Calu3 (cell line): ENCODE measurements at regions not wholly inside any gene's neighbourhood (a gene's known extent, or its start where the extent isn't known, plus 50 kb on each side); places are given as distances from the start of the nearest gene placed in this dataset.

Experiments
- BruUV-seq: library from RNA; stranded (reverse); fragments of 400-500 nt; replicated peaks from 2 replicates; lab custom pipeline; 2021; lab: Mats Ljungman, UMichigan
- CTCF ChIA-PET: fragments of 300-600 bp; sonication (Branson Sonifier 250); formaldehyde crosslinking; loops from one replicate; lab custom pipeline; 2022; ENCODE audit warnings: antibody characterized with exemption; lab: Charles Lee
- DNase-seq: peaks from one replicate; pipeline ENCODE4 v3.0.0; 2022
- H3K27ac Mint-ChIP-seq: one replicate; pipeline ENCODE4 v1.8.0; 2022; ENCODE audit warnings: mixed read lengths; ENCODE audit not compliant: unreplicated experiment
- H3K27me3 Mint-ChIP-seq: one replicate; pipeline ENCODE4 v1.8.0; 2022; ENCODE audit warnings: mixed read lengths; ENCODE audit not compliant: unreplicated experiment
- H3K36me3 Mint-ChIP-seq: one replicate; pipeline ENCODE4 v1.8.0; 2022; ENCODE audit warnings: mild to moderate bottlenecking, moderate library complexity, mixed read lengths; ENCODE audit not compliant: insufficient read depth, unreplicated experiment
- H3K4me1 Mint-ChIP-seq: one replicate; pipeline ENCODE4 v1.8.0; 2022; ENCODE audit warnings: mild to moderate bottlenecking, low read depth, mixed read lengths; ENCODE audit not compliant: unreplicated experiment
- H3K4me3 Mint-ChIP-seq: one replicate; pipeline ENCODE4 v1.8.0; 2022; ENCODE audit warnings: mild to moderate bottlenecking, low read depth, moderate library complexity, mixed read lengths; ENCODE audit not compliant: unreplicated experiment
- H3K9me3 Mint-ChIP-seq: one replicate; pipeline ENCODE4 v1.8.0; 2022; ENCODE audit warnings: low read depth, mixed read lengths; ENCODE audit not compliant: unreplicated experiment
- intact Hi-C: fragments of 100-400 bp; cut with micrococcal nuclease; formaldehyde crosslinking; loops from one replicate; pipeline ENCODE4 v1.10.0; 2022; ENCODE audit not compliant: unreplicated experiment
- TF ChIP-seq, protein P1 (sequence below): fragments of 200-600 bp; IDR thresholded peaks from one replicate; pipeline ENCODE4 v1.8.0; 2022; ENCODE audit warnings: antibody characterized with exemption; ENCODE audit not compliant: unreplicated experiment

DNA sequence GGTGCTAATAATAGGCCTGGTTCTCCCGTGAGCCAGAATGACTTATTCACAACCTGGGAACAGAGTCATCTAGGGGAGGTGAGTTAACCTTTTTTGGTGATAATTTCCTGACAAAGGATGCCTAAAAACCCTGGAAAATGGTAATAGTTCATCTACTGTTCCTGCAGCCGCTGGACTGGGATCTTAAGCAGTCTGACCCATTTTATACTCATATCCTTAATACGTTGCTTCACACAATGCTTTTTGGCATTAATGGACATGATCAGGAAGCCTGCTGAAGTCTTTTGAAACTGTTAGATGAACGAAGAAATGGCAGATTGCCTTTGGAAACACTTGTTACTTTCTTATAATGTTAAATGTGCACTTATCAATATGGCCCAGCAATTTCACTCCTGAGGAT is 81.9 kb upstream of the BMP2 start:
- no peak overlapping the region for H3K4me3 Mint-ChIP-seq
- CTCF ChIA-PET, result no interaction called here
- no peaks in the 10 kb centered on the region for H3K36me3 Mint-ChIP-seq
- no peaks in the 10 kb centered on the region for H3K9me3 Mint-ChIP-seq
- H3K27me3 Mint-ChIP-seq, result no peaks in the 10 kb centered on the region
- intact Hi-C loops, result no loop called here
- H3K27ac Mint-ChIP-seq, result no peak overlapping the region
- BruUV-seq, result no TSS peak
- DNase-seq, result no peak
- TF ChIP-seq, protein P1, sequence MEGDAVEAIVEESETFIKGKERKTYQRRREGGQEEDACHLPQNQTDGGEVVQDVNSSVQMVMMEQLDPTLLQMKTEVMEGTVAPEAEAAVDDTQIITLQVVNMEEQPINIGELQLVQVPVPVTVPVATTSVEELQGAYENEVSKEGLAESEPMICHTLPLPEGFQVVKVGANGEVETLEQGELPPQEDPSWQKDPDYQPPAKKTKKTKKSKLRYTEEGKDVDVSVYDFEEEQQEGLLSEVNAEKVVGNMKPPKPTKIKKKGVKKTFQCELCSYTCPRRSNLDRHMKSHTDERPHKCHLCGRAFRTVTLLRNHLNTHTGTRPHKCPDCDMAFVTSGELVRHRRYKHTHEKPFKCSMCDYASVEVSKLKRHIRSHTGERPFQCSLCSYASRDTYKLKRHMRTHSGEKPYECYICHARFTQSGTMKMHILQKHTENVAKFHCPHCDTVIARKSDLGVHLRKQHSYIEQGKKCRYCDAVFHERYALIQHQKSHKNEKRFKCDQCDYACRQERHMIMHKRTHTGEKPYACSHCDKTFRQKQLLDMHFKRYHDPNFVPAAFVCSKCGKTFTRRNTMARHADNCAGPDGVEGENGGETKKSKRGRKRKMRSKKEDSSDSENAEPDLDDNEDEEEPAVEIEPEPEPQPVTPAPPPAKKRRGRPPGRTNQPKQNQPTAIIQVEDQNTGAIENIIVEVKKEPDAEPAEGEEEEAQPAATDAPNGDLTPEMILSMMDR, result no peak
- H3K4me1 Mint-ChIP-seq, result peaks cover under 1% of the 10 kb centered on the region

DNA sequence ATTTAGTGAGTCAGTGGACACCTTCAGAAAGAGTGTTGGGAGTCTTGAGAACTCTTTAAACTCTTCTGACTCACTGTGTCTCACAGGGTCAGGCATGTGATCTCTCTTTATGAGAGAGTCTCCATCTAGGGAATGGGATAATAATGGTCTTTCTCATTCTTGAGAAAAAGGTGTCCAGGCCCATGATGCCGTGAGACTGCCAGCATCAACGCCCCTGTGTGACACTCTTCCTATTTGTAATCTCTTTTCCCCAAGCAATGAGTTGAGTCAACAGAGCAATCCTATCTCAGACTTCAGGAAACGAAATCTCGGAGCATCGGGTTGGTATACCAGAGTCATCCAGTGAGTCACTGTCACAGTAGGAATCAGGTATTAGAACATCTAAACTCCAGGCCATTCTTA is 82.3 kb upstream of the BMP2 start:
- no peaks in the 10 kb centered on the region for H3K9me3 Mint-ChIP-seq
- no peak for DNase-seq
- H3K36me3 Mint-ChIP-seq, result no peaks in the 10 kb centered on the region
- peaks cover 5% of the 10 kb centered on the region for H3K4me1 Mint-ChIP-seq
- H3K4me3 Mint-ChIP-seq, result no peak overlapping the region
- CTCF ChIA-PET, result interaction anchor here (0.6 kb wide), 1 partner anchor 559 kb away, joined by 5 read pairs; no protein-coding TSS in a partner anchor
- intact Hi-C loops, result no loop called here
- H3K27ac Mint-ChIP-seq, result no peak overlapping the region
- TF ChIP-seq, protein P1, result no peak
- no TSS peak for BruUV-seq
- no peaks in the 10 kb centered on the region for H3K27me3 Mint-ChIP-seq

DNA sequence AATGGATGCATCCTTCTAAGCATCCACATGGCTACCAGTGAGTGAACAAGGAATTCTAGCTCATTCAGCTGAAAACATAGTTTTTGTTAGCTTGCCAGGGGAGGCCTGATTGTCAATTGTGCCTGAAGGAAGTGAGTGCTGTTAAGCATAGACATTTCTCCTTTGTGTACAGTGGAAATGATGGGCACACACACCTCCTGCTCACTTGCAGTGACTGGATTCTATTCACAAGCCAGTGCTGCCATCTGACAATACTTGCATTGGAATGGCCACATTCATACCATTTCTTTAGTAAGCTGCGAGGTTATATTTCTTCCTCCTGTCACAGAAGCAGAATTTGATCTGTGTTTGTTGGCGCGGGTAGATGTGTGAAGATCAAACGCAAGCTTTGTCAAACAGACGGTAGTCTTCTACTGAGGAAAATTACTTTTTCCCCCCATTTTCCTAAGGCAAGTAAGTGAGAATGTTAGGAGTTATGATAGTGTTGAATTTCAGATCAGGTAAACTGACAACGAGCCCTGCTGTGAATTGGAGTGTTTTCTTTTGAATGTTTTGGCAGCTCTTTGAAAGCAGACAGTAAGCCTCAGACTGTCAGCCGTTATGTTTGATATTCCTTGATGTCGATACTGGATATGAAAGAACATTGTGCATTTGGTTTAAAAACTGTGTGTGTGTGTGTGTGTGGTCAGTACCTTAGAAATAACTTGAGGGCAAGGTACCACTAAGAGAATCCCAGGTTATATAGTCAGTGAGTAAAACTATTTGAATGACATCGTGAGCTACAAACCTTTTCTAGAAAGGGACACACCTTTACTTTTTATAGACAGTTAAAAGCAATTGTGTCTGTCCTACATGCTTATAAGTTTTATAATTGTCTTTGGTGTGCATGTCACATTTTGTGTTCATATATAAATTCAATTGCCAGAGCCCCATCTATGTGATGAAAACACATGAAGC is 84.2 kb upstream of the BMP2 start:
- Mint-ChIP-seq H3K36me3 (no peaks in the 10 kb centered on the region), H3K27me3 (no peaks in the 10 kb centered on the region), H3K27ac (no peak overlapping the region), H3K4me3 (no peak overlapping the region), H3K4me1 (peaks cover 11% of the 10 kb centered on the region), H3K9me3 (no peaks in the 10 kb centered on the region)
- BruUV-seq, result no TSS peak
- TF ChIP-seq, protein P1, result no peak
- CTCF ChIA-PET, result no interaction called here
- DNase-seq, result no peak
- intact Hi-C loops, result no loop called here

DNA sequence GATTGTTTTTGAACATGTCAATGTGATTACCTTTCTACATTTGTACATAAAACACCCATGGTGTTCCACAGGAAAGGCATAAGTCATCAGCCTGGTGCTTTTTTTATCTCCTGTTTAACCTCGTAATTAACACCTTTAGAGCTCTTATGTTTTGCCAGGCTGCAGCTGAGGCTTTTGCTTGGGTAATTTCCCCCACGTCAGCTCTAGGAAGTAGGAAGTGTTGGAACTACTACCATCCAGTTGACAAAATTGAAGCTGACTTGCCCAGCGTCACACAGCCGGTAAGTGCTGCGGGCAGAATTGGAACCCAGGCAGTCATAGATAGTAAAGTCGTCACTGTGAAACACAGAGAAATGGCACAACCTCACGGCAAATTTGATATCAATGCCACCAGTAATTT is 86.6 kb upstream of the BMP2 start:
- CTCF ChIA-PET, result no interaction called here
- intact Hi-C loops, result no loop called here
- BruUV-seq, result no TSS peak
- Mint-ChIP-seq H3K4me1 (peaks cover 11% of the 10 kb centered on the region), H3K4me3 (no peak overlapping the region), H3K9me3 (no peaks in the 10 kb centered on the region), H3K27ac (no peak overlapping the region), H3K27me3 (no peaks in the 10 kb centered on the region), H3K36me3 (no peaks in the 10 kb centered on the region)
- TF ChIP-seq, protein P1, result no peak
- DNase-seq, result no peak
